HG02981 (cell line): ENCODE measurements at regions not wholly inside any gene's neighbourhood (a gene's known extent, or its start where the extent isn't known, plus 50 kb on each side); places are given as distances from the start of the nearest gene placed in this dataset.

Experiments used
- ATAC-seq: cut with Tn5 transposase; IDR thresholded peaks from one replicate; pipeline ENCODE4 v1.9.1; 2021; ENCODE audit warnings: mild to moderate bottlenecking, moderate library complexity; ENCODE audit not compliant: unreplicated experiment

GRCh38 chr2:120439637-120440384 is 93.9 kb downstream of the INHBB start:
- ATAC-seq, result no peak

DNA sequence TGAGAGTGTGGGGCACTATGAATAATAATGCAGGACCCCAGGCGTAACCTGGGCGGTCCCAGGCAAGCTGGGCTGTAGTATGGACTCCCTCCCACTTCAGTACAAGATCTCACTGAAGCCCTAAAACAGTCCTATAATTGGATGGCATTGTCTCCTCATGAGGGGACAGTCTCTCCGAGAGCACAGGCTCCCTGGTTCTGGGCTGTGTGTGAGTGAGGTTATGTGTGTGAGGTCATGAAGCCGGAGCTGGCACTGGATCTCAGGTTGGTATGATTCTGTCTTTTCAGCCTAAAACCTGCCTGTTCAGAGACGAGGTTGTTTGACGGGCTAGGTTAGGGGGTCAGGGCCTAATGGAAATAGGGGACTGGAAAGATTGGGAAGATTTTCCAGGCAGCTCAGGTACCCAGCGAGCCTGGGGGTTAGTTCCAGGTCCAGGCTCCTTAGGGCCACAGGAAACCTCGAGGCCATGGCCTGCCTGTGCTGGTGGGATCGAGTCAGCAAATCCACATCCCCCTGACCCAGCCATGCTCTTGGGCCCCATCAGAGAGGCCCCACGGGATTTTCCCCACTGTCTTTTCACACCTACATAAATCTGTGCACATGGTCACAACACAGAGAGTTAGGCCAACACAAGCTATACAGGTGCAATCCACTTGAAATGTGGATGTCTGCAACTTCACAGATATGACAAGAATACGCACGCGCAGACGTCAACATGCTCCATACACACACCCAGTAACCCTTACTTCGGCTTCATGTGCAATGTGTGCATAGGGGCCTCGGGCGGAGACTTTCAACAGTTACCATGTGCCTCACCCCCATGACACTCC is 94.8 kb downstream of the INHBB start:
- no peak for ATAC-seq

DNA sequence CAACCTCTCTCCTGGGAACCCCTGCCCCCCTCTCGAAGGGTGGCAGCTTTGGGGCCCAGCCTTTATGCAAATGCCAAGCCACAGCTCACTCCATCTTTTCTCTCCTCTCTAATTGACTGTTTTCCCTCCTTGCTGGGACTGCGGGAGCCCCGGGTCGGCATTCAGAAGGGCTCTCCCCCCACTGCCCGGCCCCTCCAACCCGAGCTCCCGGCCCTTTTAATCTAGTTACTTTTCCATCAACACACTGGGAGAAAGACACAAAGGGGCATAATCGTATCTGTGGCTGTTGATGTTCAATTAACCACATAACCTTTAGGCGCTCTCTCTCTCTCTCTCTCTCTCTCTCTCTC is 95.4 kb downstream of the INHBB start:
- no peak for ATAC-seq

DNA sequence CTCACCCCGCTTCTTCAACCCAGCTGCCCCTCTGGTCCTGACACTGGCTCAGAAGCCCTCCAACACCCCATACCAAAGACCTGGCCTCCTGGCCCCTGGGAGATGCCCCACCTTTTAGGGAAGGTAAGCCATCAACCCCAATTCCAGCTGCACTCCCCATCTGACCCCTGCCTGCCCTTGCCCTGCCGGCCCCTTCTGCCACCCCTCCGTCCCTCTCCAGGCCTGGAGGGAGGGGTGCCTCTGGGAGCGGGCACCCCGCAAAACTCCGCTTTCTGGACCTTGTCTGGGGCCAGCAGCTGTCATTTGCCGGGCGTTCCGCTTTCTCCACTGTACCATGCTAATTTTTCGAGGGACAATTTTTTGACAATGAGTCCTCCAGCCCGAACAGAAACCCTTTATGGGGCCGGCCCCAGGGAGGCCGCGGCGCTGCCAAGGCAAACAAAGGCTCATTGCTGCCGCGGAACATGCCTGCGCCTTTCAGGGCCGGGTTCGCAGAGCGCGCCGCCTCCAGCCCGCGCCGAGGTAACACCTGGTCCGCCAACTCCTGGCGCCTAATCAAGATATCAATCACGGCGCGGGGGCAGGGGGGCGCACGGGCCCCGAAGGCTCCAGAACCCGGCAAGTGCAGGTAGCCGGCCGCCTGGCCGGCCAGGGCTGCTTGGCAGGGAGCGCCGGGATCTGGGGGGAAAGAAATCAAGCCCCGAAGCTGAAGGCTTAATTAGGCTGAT is 96.0 kb downstream of the INHBB start:
- no peak for ATAC-seq

DNA sequence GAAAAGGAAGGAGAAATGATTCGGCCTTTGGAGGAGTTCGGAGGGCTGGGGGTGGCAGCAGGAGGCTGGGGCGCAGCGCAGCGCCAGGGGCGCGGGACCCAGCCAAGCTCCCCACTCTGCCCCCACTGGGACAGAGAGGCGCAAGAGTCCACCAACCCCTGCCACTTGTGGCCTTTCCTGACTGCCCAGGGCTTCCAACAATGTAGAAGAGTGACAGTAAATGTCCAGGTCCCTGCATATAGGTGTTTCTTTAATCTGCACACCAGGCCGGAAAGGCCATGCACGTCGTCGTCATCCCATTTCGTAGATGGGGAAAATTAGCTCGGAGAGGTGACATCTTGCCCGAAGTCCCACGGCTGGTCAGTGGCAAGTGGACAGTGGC is 96.6 kb downstream of the INHBB start:
- ATAC-seq, result no peak

- ATAC-seq, result no peak
Measured at GRCh38 chr2:120442923-120443571, 97.1 kb downstream of the INHBB start.

DNA sequence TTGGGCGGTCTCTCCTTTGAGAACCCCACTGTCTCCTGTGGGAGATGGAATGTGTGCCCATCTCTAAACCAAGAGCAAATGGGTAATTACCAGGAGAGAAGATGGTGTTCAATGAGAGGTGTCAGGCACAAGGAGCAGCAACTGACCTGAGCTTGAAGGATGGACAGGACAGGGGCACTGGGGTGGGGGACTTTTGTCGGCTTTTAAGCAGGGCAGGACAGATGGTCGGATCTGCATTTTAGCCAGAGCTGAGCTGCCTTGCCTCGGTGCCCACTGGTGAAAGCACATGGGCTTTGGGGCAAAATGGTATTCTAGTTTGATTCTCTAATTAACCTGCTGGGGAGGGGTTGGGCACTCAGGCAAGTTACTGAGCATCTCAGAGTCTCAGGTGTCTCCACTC is 98.0 kb downstream of the INHBB start:
- ATAC-seq, result no peak

- ATAC-seq, result no peak
Measured at GRCh38 chr2:120444691-120445240, 98.8 kb downstream of the INHBB start.

- no peak for ATAC-seq
Measured at GRCh38 chr2:120445449-120446143, 99.7 kb downstream of the INHBB start.

GRCh38 chr2:120446236-120447126 is 100.5 kb downstream of the INHBB start:
- ATAC-seq, result no peak

- ATAC-seq, result no peak
Measured at GRCh38 chr2:120447127-120447785, 101.3 kb downstream of the INHBB start.

GRCh38 chr2:120448436-120448835 is 102.5 kb downstream of the INHBB start:
- no peak for ATAC-seq

- no peak for ATAC-seq
Measured at GRCh38 chr2:120448961-120449810, 103.2 kb downstream of the INHBB start.

- ATAC-seq, result no peak
Measured at GRCh38 chr2:120450196-120450820, 104.4 kb downstream of the INHBB start.

- no peak for ATAC-seq
Measured at GRCh38 chr2:120451334-120451733, 105.4 kb downstream of the INHBB start.

GRCh38 chr2:120452131-120452530 is 106.2 kb downstream of the INHBB start:
- ATAC-seq, result no peak

GRCh38 chr2:120452945-120453634 is 107.2 kb downstream of the INHBB start:
- no peak for ATAC-seq
